Activated gamma-delta T cell (primary cell): ENCODE measurements at regions not wholly inside any gene's neighbourhood (a gene's known extent, or its start where the extent isn't known, plus 50 kb on each side); places are given as distances from the start of the nearest gene placed in this dataset.
A peak's percentile ranks its signal among the peaks of the same experiment; 100 is the strongest.

Experiments
- DNase-seq: peaks from one replicate; lab custom pipeline; 2025; lab: John Stamatoyannopoulos, UW

DNA sequence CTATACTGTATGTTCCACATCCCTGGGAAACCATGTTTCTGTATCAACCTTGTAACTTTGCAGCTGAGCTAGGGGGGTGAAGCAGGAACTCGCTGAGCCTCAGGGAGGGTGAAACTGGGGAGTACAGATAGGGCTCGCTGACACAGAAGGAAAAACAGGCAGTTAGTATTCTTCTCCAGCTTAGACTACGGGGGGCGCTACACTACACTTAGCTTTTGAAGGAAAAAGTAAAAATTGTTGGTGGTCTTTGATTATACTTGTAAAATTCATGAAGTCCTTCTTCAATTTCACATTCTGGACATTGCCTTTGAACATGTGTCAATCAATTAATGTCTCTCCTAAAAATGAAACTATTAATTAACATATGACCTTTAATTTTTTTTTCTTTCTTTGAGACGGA is 73.5 kb upstream of the RGMA start:
- DNase-seq, result no peak

DNA sequence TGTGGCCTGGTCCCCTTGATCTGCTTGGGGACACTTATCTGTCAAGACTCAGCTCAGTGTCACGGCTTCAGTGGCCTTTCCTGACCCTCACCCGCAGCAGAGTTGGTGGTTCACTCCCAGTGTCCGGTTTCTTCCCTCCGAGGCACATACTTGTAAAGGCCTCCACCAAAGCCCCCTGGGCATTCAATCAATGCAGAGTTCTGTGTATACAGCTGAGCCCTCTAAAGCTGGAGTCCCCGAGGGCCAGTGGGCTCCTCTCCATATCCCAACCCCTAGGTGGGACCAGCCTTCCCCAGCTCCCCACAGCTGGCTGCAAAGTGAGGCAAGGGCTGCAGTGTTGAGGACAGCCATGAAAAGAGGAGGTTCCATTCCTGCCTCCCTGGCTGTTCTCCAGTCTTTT is 70.9 kb upstream of the RGMA start:
- DNase-seq, result no peak

DNA sequence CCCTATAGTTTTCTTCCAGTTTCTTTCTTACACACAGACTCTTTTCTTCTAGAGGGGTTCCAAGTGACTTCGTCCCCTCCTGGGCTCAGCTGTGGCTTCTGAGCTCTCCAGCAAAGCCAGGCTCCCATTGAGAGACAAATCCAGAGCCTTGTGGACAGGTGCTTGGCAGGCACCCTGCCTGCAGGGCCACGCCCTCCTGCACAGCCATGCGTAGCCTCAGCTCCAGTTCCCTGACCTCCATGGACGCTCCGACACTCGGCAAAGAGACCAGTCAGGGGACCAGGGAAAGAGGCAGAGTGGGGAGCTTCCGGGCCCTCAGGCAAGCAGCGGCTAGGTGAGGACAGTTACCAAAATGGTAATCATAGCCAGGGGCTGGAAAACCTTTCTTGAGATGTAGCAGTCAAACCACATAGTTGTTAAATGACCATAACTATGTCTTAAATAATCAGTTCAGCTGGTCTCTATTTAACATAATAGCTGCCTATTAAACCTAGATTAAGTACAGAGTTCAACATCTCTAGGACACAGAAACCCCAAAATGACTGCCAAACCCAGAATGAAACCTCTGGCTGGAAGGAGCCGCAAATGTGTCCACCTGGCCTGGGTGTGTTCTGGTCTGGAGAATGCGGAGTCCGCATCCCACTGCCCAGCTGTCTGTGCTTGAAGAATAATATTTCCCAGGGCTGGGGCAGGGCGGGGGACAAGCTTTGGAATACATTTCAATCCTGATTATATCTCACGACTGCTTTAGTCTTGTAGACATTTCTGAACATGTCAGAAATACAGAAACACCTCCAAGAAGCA is 69.3 kb upstream of the RGMA start:
- DNase-seq, result no peak

DNA sequence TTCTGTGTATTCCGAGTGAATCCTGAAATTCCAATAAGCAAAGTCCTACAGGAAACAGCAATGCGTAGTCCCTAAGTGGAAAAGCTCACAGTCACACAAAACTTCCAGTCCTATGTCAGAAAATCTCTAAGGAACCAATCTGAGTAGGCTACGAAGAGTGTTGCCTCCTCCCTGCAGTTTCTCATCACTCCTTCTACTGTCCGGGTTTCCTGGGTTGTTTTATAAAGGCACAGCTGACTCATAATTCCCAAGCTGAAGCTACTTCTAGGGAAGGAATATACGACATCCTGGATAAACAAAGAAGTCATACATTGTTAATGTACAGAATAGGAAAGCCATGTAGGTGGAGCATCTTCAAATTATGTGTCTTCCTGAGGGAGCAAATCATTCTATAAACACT is 65.7 kb upstream of the RGMA start:
- no peak for DNase-seq

DNA sequence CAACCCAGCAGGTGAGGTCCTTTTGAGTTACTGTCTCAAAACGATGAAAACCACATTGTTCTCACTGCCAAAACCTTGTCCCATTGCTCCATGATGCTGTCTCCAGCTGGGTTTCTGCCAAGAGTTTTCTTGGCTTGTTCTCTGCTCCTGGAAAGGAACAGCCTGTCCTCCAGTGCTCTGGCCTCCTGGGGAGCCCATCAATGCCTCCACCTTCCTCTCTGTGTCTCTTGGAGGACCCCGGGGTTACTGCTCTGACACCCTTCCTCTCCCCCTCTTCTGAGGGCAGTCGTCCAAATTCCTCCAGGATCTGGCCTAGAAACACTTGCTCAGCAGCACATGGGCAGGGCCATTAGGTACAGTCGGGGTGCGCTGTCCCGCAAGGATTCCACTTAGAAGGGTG is 63.9 kb upstream of the RGMA start:
- no peak for DNase-seq

DNA sequence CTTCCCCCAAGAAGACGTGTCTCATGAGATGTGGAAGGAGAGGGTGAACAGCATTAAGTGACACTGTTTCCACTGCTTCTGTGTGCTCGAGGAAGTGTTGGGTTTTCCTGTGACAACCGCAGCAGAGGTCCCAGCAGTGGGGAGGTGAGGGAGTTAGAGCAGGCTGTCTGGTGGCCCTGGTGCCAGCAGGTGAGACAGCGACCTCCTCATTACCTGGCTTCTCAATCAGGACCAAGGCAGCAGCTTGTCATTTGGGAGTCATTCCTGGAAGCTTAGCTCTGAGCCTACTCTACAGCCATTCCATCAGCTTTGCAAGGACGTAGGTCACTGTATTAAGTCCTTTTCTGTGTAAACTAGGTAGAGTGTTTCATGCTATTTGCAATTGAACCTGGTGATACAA is 63.3 kb upstream of the RGMA start:
- no peak for DNase-seq

DNA sequence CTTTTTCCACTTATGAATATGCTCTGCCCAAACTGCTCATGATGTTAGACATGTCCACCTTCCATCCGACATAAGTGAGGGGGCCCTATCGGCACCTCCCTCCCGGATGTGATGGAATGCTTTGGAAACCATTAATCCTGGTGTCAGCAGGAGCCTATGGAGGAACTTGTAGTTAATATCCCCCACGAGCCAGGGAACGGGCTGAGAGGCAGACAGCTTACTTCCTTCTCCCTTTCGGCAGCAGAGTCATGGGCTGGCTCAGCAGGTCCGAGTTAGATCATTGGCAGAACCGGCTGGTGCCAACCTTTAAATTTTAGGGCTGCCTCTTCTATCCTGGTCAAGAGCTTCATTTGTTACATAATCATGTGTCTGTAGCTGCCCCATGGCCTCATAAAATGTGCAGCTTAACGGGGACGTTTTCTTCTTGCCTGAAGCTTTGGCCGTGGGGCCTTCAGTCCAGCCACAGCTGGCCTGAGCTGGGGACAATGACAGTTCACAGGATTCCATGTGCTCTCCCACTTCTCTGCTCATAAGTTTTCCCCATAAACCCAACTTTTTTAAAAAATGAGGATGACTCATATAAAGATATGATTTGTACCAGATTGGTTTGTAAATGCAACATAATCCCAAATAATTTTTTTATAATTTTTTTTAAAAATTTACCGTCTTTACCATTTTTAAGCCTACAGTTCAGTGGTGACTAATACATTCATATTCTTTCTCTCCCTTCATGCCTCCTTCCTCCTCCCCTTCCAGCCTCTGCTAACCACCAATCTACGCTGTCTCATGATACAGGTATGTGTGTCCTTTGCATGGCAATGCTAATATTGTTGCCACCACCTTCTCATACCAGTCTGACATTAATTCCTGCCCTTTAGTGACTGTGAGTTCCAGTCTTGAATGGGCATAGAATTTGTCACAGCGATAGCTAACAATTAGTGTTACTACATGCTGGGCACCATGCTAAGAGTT is 62.2 kb upstream of the RGMA start:
- DNase-seq, result no peak

DNA sequence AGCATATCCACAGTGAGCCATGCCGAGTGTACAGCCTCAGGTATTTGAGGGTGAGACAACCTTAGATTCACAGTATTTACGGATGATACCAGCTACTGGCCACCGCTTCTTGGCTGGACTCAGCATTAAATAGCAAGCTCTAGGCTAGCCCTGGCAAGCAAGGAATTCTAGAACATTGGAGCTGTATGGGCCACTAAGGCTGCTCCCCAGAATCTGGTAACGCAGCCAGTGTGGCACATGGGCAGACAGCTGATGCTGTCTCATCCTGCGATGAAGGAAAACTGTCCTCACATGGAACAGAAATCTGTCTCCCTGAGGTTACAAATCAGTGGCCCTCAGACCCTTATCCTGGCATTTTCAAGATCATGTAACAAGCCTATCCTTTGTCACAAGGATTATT is 57.6 kb upstream of the RGMA start:
- DNase-seq, result no peak

DNA sequence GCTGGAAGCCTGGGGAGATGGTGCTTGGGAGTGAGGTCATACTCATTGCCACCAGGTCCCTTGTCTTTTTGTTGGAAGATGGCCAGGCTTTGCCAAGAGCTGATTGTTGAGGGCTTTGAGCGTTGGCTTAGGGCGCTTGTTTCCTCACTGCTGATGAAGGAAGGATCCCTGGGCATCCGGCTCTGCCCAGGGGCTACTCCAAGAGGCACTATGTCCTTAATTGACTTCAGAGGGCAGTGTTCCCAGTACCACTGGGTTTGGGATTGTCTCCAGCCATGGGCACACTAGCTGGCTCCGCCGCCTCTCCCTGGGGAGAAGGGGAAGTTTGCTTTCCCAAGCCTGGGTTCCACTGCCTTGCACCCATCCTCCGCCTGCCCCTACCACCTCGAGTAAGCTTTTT is 57.2 kb upstream of the RGMA start:
- no peak for DNase-seq

DNA sequence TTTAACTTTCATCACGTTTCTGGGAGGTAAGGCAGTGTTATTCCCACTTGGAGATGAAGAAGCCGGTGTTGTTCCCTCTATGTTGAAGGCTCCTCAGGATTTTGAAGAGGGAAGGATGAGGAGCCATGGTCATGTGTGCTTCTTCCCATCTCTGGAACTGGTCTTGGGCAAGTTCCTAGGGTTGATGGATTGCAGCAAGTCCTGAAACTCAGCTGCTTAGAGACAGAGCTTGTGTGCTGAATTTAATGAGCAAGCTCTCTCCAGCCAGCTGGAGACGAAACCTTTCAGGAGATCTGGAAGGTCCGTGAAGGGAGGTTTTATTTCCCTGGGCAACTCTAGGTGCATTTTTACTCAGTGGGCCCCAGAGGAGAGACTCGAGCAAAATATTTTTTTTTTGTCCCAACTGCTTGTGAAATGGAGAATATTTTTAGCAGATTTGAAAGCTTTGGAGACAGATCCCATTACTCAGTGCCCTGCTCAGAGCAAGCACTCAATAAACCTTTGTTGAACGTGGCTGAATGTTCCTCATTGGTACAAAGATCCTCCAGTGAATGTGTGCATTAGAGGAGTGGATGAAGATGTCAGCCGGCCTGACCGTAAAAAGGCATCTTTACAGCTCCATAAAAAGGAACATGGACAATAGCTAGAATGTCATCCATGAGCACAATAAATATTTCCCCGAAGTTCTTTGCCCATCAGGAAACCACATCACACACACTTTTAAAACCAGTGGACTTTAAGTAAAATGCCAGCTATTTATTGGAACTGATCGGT is 55.6 kb upstream of the RGMA start:
- no peak for DNase-seq

DNA sequence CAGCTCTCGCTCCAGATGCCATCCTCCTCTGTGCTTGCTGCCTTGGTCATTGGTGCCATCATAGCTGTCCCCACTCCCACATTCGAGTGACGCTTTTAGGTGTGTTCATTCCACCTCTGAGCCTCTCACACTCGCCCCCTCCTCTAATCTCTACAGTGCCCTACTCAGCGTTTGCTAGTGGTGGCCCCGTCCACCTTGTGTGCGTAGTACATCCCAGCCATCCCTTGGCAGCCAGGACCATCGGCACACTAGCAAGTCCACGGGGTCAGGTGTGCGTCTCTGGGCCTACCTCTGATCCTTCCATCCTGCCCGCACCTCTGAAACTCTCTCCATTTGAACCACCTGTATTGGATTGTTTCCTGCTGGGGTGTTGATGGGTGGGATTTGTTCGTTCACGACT is 54.2 kb upstream of the RGMA start:
- DNase-seq, result no peak

DNA sequence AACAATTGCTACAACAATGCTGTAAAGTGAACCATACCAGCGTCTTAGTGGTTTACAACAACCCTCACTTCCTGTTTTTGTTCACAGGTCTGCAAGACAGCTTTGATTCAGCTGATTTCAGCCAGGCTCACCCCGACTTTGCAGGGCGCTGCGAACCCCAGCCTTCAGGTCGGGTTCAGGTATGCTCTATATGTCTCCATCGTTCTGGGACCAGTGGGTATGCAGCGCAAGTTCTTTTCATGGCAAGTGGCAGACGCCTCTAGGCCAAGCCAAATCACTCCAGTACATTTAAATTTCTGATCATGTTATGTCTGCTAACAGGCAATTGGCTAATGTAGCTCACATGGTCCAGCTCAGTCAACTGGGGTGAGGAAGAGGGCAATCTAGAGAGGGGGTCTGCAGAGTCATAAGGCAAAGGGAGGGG is 52.4 kb upstream of the RGMA start:
- peak; percentile 23 for DNase-seq

DNA sequence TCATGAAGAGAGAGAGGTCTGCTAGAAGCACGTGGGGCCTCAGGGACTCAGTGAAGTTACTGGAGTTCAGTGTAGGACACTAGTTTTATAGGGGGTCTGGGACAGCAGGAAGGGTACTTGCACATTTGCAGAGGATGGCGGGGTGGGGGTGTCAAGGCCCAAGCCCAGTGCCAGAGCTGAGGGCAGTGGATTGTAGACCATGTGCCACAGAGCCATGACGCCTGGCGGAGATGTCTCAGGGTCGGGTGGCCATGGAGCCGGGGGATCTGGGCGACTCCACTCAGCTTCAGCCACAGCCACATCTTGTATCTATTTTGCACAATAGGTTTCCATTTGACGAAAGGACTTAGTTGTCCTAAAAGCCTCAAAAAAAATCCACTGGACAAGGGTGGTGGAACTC is 50.4 kb upstream of the RGMA start:
- DNase-seq, result no peak

DNA sequence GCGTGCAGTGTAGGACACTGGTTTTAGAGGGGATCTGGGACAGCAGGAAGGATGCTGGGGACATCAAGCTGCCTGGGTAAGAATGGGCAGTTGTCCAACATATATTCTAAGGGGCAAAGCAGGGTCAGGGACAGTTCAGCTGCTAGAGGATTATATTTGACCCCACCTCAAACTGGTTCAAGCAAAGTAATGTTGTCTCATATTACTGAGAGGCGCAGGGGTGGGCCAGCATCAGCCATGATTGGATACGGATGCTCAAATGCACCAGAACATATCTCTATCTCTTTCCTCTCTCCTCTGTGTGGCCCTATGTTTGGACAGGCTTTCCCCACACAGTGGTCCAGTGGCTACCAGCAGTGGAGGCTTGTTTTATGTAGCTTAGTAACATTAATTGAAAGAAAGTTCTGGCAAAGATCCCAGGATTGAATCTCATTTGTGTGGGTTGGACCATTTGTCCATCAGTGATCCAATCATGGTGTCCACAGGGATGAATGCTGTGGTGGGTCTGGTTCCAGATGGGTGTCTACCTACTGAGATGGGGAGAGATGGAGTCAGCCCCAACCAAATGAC is 49.8 kb upstream of the RGMA start:
- DNase-seq, result no peak
